Adrenal gland (tissue), 9 donors: ENCODE measurements at regions not wholly inside any gene's neighbourhood (a gene's known extent, or its start where the extent isn't known, plus 50 kb on each side); places are given as distances from the start of the nearest gene placed in this dataset.
A peak's percentile ranks its signal among the peaks of the same experiment; 100 is the strongest.

Source experiments
- DNase-seq, 7 donors: peaks; one replicate each; pipeline ENCODE4 v3.0.0-alpha.2; 2019 to 2020
- H3K27ac ChIP-seq, 5 donors: fragments of 200-600 bp; sonication (generic) in 4 of 5; 1 replicate in 3 of 5; 2 replicates in 2 of 5; pipeline versions ENCODE4 v1.5.1 to v1.8.0; 2016 to 2020; ENCODE audit warnings: mild to moderate bottlenecking in 1 of 5
- H3K27me3 ChIP-seq: fragments of 200-600 bp; 2 replicates; pipeline ENCODE4 v1.8.0; 2021
- H3K36me3 ChIP-seq, 2 donors: fragments of 200-600 bp; replicated peaks in 1 of 2; 1 replicate in 1 of 2; 2 replicates in 1 of 2; pipeline versions ENCODE4 v1.5.1 to v1.8.0; 2018 to 2022
- H3K4me1 ChIP-seq, 2 donors: fragments of 200-600 bp; replicated peaks in 1 of 2; 1 replicate in 1 of 2; 2 replicates in 1 of 2; pipeline versions ENCODE4 v1.5.1 to v1.8.0; 2018 to 2021
- H3K4me3 ChIP-seq, 4 donors: fragments of 200-600 bp; sonication (generic) in 3 of 4; one replicate each; pipeline ENCODE4 v1.5.1; 2016 to 2018
- H3K9me3 ChIP-seq, 3 donors: fragments of 200-600 bp; sonication (generic) in 1 of 3; replicated peaks in 1 of 3; 1 replicate in 2 of 3; 2 replicates in 1 of 3; pipeline versions ENCODE4 v1.5.1 to v1.8.0; 2016 to 2021
- POLR2A ChIP-seq, 2 donors: fragments of 450-650 bp; IDR thresholded peaks; one replicate each; pipeline ENCODE4 v1.6.1; 2017; ENCODE audit warnings: antibody characterized with exemption in 2 of 2, mild to moderate bottlenecking in 2 of 2, moderate library complexity in 1 of 2
- WGBS, 4 donors: extraction: QIAGEN DNeasy Blood & Tissue Kit in 2 of 4; methylation state at CpG; one replicate each; pipeline versions ENCODE4 v1.1.5 to v1.1.7; 2013 to 2017; 5-methylcytosine and 5-hydroxymethylcytosine counted together
- intact Hi-C, 2 donors: fragments of 100-400 bp; cut with DNase I; formaldehyde crosslinking; loops; one replicate each; pipeline versions ENCODE4 v1.14.1 to v1.15.0; 2022 to 2023
- TF ChIP-seq, protein P1 (sequence below), 6 experiments: fragments of 450-650 bp in 4 of 6; fragments of 200-600 bp in 2 of 6; sonication (generic) in 1 of 6; IDR thresholded peaks; 1 replicate in 5 of 6; 2 replicates in 1 of 6; pipeline versions ENCODE4 v1.5.1 to v1.8.0; 2016 to 2021; ENCODE audit warnings: antibody characterized with exemption in 6 of 6, mild to moderate bottlenecking in 2 of 6, moderate library complexity in 1 of 6
- donor health status: healthy with polysubstance abuse.
- donor health status: Bipolar disorder and iron deficiency.
- donor health status: DM: yes; HTN: yes; CAD: no.
- donor health status: DM: no; HTN: no; CAD: no.
- donor health status: DM: no; HTN: no; CAD: no.

DNA sequence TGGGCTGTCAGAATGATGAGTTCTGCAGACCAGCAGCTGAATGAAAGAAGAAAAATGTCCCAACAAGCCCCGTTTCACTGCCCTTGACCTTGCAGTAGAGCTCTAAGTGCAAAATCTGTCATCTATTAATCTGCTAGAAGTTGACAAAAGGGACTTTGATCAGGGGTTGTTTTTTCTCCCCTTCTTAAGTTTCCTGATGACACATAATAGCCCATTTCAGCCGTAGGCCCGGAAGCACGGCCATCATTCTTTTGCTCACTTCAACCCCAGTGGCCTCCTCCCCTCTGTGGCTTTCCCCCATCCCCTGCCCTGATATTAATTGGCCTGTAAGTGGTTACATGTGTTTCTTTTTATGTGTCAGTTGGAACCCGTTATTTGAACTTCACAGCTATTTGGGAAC is 298.9 kb downstream of the RPLP1 start:
- TF ChIP-seq, protein P1, sequence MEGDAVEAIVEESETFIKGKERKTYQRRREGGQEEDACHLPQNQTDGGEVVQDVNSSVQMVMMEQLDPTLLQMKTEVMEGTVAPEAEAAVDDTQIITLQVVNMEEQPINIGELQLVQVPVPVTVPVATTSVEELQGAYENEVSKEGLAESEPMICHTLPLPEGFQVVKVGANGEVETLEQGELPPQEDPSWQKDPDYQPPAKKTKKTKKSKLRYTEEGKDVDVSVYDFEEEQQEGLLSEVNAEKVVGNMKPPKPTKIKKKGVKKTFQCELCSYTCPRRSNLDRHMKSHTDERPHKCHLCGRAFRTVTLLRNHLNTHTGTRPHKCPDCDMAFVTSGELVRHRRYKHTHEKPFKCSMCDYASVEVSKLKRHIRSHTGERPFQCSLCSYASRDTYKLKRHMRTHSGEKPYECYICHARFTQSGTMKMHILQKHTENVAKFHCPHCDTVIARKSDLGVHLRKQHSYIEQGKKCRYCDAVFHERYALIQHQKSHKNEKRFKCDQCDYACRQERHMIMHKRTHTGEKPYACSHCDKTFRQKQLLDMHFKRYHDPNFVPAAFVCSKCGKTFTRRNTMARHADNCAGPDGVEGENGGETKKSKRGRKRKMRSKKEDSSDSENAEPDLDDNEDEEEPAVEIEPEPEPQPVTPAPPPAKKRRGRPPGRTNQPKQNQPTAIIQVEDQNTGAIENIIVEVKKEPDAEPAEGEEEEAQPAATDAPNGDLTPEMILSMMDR (IDR thresholded peaks at IDR 0.05): no peak
- TF ChIP-seq POLR2A (IDR thresholded peaks at IDR 0.05): no peak
- Histone ChIP-seq H3K4me1 (no peaks in the 10 kb centered on the region), H3K27me3 (no peaks in the 10 kb centered on the region), H3K36me3 (no peaks in the 10 kb centered on the region), H3K9me3 (no peaks in the 10 kb centered on the region), H3K4me3 (no peak overlapping the region), H3K27ac (no peak overlapping the region)
- DNase-seq: no peak
- 62 to 69% (median 67%) methylated on average over 5 of the region's 5 CpGs for WGBS, 4 donors
- intact Hi-C loops: no loop called here

DNA sequence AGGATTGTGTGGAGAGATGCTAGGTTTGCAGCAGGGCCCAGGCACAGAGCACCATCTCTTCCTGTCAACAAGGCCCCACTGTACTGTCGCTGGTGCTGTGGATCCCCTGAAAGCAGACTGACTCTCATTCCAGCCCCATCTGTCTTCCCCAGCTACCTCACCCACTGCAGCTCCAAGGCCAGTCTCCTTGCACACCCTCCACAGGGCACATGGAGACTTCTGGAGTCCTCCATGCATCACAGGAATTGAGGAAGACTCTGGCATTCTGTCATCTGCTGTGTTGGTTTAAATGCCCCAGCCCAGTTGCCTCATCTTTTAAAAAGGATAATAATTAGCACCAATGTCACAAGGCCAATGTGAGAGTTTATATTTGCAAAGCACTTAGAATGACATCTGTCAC is 301.2 kb downstream of the RPLP1 start:
- Histone ChIP-seq H3K9me3 (no peaks in the 10 kb centered on the region), H3K27ac (no peak overlapping the region), H3K4me3 (no peak overlapping the region), H3K27me3 (no peaks in the 10 kb centered on the region), H3K4me1 (no peaks in the 10 kb centered on the region), H3K36me3 (no peaks in the 10 kb centered on the region)
- 81 to 100% (median 85%) methylated on average over 1 of the region's 1 CpG for WGBS, 4 donors
- no peak for DNase-seq
- no peak for TF ChIP-seq POLR2A (IDR thresholded peaks at IDR 0.05)
- TF ChIP-seq, protein P1 (IDR thresholded peaks at IDR 0.05): no peak
- intact Hi-C loops: no loop called here

GRCh38 chr15:69754313-69754712 is 301.7 kb downstream of the RPLP1 start:
- WGBS, 4 donors: 83 to 100% (median 84%) methylated on average over 1 of the region's 1 CpG
- intact Hi-C loops: no loop called here

GRCh38 chr15:69755551-69756310 is 303.1 kb downstream of the RPLP1 start:
- no peaks in the 10 kb centered on the region for H3K9me3 ChIP-seq
- H3K4me1 ChIP-seq: peaks cover 0 to 6% of the 10 kb centered on the region in 2 donors
- H3K27ac ChIP-seq: no peak overlapping the region
- H3K36me3 ChIP-seq: no peaks in the 10 kb centered on the region
- intact Hi-C loops: no loop called here
- TF ChIP-seq, protein P1 (IDR thresholded peaks at IDR 0.05): no peak
- TF ChIP-seq POLR2A (IDR thresholded peaks at IDR 0.05): no peak
- DNase-seq: peak in 1 of 7 donors; percentile 10
- H3K27me3 ChIP-seq: no peaks in the 10 kb centered on the region
- H3K4me3 ChIP-seq: no peak overlapping the region
- 18 to 65% (median 33%) methylated on average over 7 of the region's 7 CpGs for WGBS, 4 donors

More at GRCh38 chr15:69754313-69754712, 301.7 kb downstream of the RPLP1 start:
- H3K4me3 ChIP-seq: no peak overlapping the region
- TF ChIP-seq, protein P1 (IDR thresholded peaks at IDR 0.05): no peak
- TF ChIP-seq POLR2A (IDR thresholded peaks at IDR 0.05): no peak
- H3K9me3 ChIP-seq: no peaks in the 10 kb centered on the region
- no peaks in the 10 kb centered on the region for H3K27me3 ChIP-seq
- no peak for DNase-seq
- H3K36me3 ChIP-seq: no peaks in the 10 kb centered on the region
- H3K4me1 ChIP-seq: no peaks in the 10 kb centered on the region
- no peak overlapping the region for H3K27ac ChIP-seq
